ENCODE measurements at regions not wholly inside any gene's neighbourhood (a gene's known extent, or its start where the extent isn't known, plus 50 kb on each side); places are given as distances from the start of the nearest gene placed in this dataset.

GRCh38 chr6:67591910-67592309 lies 1043.2 kb upstream of the ADGRB3 start:
- Histone ChIP-seq H3K27ac (ENCODE audit: low read depth, low read length, severe bottlenecking) (no peak overlapping the region), H3K4me3 (ENCODE audit: extremely low read depth, insufficient read depth, low read length, poor library complexity, severe bottlenecking) (no peak overlapping the region), H3K9me3 (ENCODE audit: control insufficient read depth, low read length) (no peaks in the 10 kb centered on the region), H3K4me1 (ENCODE audit: control insufficient read depth, insufficient read depth, low read length, poor library complexity, severe bottlenecking) (no peaks in the 10 kb centered on the region), H3K36me3 (ENCODE audit: control insufficient read depth, insufficient read depth, low read length) (no peaks in the 10 kb centered on the region)

GRCh38 chr6:67567842-67568241 lies 1067.2 kb upstream of the ADGRB3 start:
- WGBS, 2 experiments (ENCODE audit: insufficient coverage in 2 of 2) = no CpG with 5 or more reads among the region's 1 CpG
- Histone ChIP-seq H3K36me3 (ENCODE audit: control insufficient read depth, insufficient read depth, low read length) (no peaks in the 10 kb centered on the region), H3K4me3 (ENCODE audit: extremely low read depth, insufficient read depth, low read length, poor library complexity, severe bottlenecking) (no peak overlapping the region), H3K9me3 (ENCODE audit: control insufficient read depth, low read length) (no peaks in the 10 kb centered on the region), H3K27ac (ENCODE audit: low read depth, low read length, severe bottlenecking) (no peak overlapping the region), H3K4me1 (ENCODE audit: control insufficient read depth, insufficient read depth, low read length, poor library complexity, severe bottlenecking) (no peaks in the 10 kb centered on the region)

- H3K36me3 ChIP-seq (ENCODE audit: control insufficient read depth, insufficient read depth, low read length) = no peaks in the 10 kb centered on the region
- no peaks in the 10 kb centered on the region for H3K9me3 ChIP-seq (ENCODE audit: control insufficient read depth, low read length)
- no peak overlapping the region for H3K4me3 ChIP-seq (ENCODE audit: extremely low read depth, insufficient read depth, low read length, poor library complexity, severe bottlenecking)
- peaks cover 10% of the 10 kb centered on the region for H3K4me1 ChIP-seq (ENCODE audit: control insufficient read depth, insufficient read depth, low read length, poor library complexity, severe bottlenecking)
- H3K27ac ChIP-seq (ENCODE audit: low read depth, low read length, severe bottlenecking) = no peak overlapping the region
- 81 to 100% methylated on average over 1 to 4 of the region's 5 CpGs for WGBS, 2 experiments (ENCODE audit: insufficient coverage in 2 of 2)
Measured at GRCh38 chr6:67563671-67564070, 1071.4 kb upstream of the ADGRB3 start.

GRCh38 chr6:67560068-67560467 lies 1075.0 kb upstream of the ADGRB3 start:
- no peak overlapping the region for H3K27ac ChIP-seq (ENCODE audit: low read depth, low read length, severe bottlenecking)
- 83 to 100% methylated on average over 1 to 2 of the region's 2 CpGs for WGBS, 2 experiments (ENCODE audit: insufficient coverage in 2 of 2)
- H3K4me1 ChIP-seq (ENCODE audit: control insufficient read depth, insufficient read depth, low read length, poor library complexity, severe bottlenecking) = peaks cover 16% of the 10 kb centered on the region
- no peak overlapping the region for H3K4me3 ChIP-seq (ENCODE audit: extremely low read depth, insufficient read depth, low read length, poor library complexity, severe bottlenecking)
- H3K9me3 ChIP-seq (ENCODE audit: control insufficient read depth, low read length) = peaks cover 4% of the 10 kb centered on the region
- no peaks in the 10 kb centered on the region for H3K36me3 ChIP-seq (ENCODE audit: control insufficient read depth, insufficient read depth, low read length)

GRCh38 chr6:67558985-67559384 lies 1076.1 kb upstream of the ADGRB3 start:
- H3K4me1 ChIP-seq (ENCODE audit: control insufficient read depth, insufficient read depth, low read length, poor library complexity, severe bottlenecking) = peaks cover 16% of the 10 kb centered on the region
- H3K27ac ChIP-seq (ENCODE audit: low read depth, low read length, severe bottlenecking) = peak overlapping the region; percentile 66
- no peak overlapping the region for H3K4me3 ChIP-seq (ENCODE audit: extremely low read depth, insufficient read depth, low read length, poor library complexity, severe bottlenecking)
- H3K9me3 ChIP-seq (ENCODE audit: control insufficient read depth, low read length) = peaks cover 4% of the 10 kb centered on the region
- H3K36me3 ChIP-seq (ENCODE audit: control insufficient read depth, insufficient read depth, low read length) = no peaks in the 10 kb centered on the region
- 80 to 100% methylated on average over 1 of the region's 1 CpG for WGBS, 2 experiments (ENCODE audit: insufficient coverage in 2 of 2)

- WGBS, 2 experiments (ENCODE audit: insufficient coverage in 2 of 2) = no CpG with 5 or more reads among the region's 1 CpG
- Histone ChIP-seq H3K4me1 (ENCODE audit: control insufficient read depth, insufficient read depth, low read length, poor library complexity, severe bottlenecking) (no peaks in the 10 kb centered on the region), H3K9me3 (ENCODE audit: control insufficient read depth, low read length) (peaks cover 19% of the 10 kb centered on the region), H3K36me3 (ENCODE audit: control insufficient read depth, insufficient read depth, low read length) (no peaks in the 10 kb centered on the region), H3K27ac (ENCODE audit: low read depth, low read length, severe bottlenecking) (no peak overlapping the region), H3K4me3 (ENCODE audit: extremely low read depth, insufficient read depth, low read length, poor library complexity, severe bottlenecking) (no peak overlapping the region)
Measured at GRCh38 chr6:67544851-67545452, 1090.1 kb upstream of the ADGRB3 start.

GRCh38 chr6:67541586-67541985 lies 1093.5 kb upstream of the ADGRB3 start:
- H3K4me1 ChIP-seq (ENCODE audit: control insufficient read depth, insufficient read depth, low read length, poor library complexity, severe bottlenecking) = no peaks in the 10 kb centered on the region
- peaks cover 22% of the 10 kb centered on the region for H3K9me3 ChIP-seq (ENCODE audit: control insufficient read depth, low read length)

GRCh38 chr6:67538032-67538431 lies 1097.0 kb upstream of the ADGRB3 start:
- H3K27ac ChIP-seq (ENCODE audit: low read depth, low read length, severe bottlenecking) = no peak overlapping the region
- no peak overlapping the region for H3K4me3 ChIP-seq (ENCODE audit: extremely low read depth, insufficient read depth, low read length, poor library complexity, severe bottlenecking)
- H3K9me3 ChIP-seq (ENCODE audit: control insufficient read depth, low read length) = peaks cover 5% of the 10 kb centered on the region
- H3K4me1 ChIP-seq (ENCODE audit: control insufficient read depth, insufficient read depth, low read length, poor library complexity, severe bottlenecking) = no peaks in the 10 kb centered on the region
- no peaks in the 10 kb centered on the region for H3K36me3 ChIP-seq (ENCODE audit: control insufficient read depth, insufficient read depth, low read length)
- WGBS, 2 experiments (ENCODE audit: insufficient coverage in 2 of 2) = 100% methylated on average over 1 of the region's 1 CpG; no CpG with 5 or more reads in 1 of the 2 experiments

More at GRCh38 chr6:67541586-67541985, 1093.5 kb upstream of the ADGRB3 start:
- Histone ChIP-seq H3K27ac (ENCODE audit: low read depth, low read length, severe bottlenecking) (no peak overlapping the region), H3K4me3 (ENCODE audit: extremely low read depth, insufficient read depth, low read length, poor library complexity, severe bottlenecking) (no peak overlapping the region), H3K36me3 (ENCODE audit: control insufficient read depth, insufficient read depth, low read length) (no peaks in the 10 kb centered on the region)

GRCh38 chr6:67535946-67536345 lies 1099.1 kb upstream of the ADGRB3 start:
- WGBS, 2 experiments (ENCODE audit: insufficient coverage in 2 of 2) = 73 to 75% methylated on average over 2 to 3 of the region's 3 CpGs
- H3K4me3 ChIP-seq (ENCODE audit: extremely low read depth, insufficient read depth, low read length, poor library complexity, severe bottlenecking) = no peak overlapping the region
- no peaks in the 10 kb centered on the region for H3K36me3 ChIP-seq (ENCODE audit: control insufficient read depth, insufficient read depth, low read length)

GRCh38 chr6:67506352-67506751 lies 1128.7 kb upstream of the ADGRB3 start:
- Histone ChIP-seq H3K27ac (ENCODE audit: low read depth, low read length, severe bottlenecking) (no peak overlapping the region), H3K36me3 (ENCODE audit: control insufficient read depth, insufficient read depth, low read length) (no peaks in the 10 kb centered on the region), H3K9me3 (ENCODE audit: control insufficient read depth, low read length) (peaks cover 8% of the 10 kb centered on the region), H3K4me3 (ENCODE audit: extremely low read depth, insufficient read depth, low read length, poor library complexity, severe bottlenecking) (no peak overlapping the region), H3K4me1 (ENCODE audit: control insufficient read depth, insufficient read depth, low read length, poor library complexity, severe bottlenecking) (no peaks in the 10 kb centered on the region)
- 74 to 88% methylated on average over 2 of the region's 2 CpGs for WGBS, 2 experiments (ENCODE audit: insufficient coverage in 2 of 2)

More at GRCh38 chr6:67535946-67536345, 1099.1 kb upstream of the ADGRB3 start:
- H3K9me3 ChIP-seq (ENCODE audit: control insufficient read depth, low read length) = peaks cover 5% of the 10 kb centered on the region
- no peak overlapping the region for H3K27ac ChIP-seq (ENCODE audit: low read depth, low read length, severe bottlenecking)
- no peaks in the 10 kb centered on the region for H3K4me1 ChIP-seq (ENCODE audit: control insufficient read depth, insufficient read depth, low read length, poor library complexity, severe bottlenecking)

- WGBS, 2 experiments (ENCODE audit: insufficient coverage in 2 of 2) = 83 to 100% methylated on average over 1 of the region's 5 CpGs
- Histone ChIP-seq H3K27ac (ENCODE audit: low read depth, low read length, severe bottlenecking) (no peak overlapping the region), H3K36me3 (ENCODE audit: control insufficient read depth, insufficient read depth, low read length) (no peaks in the 10 kb centered on the region), H3K9me3 (ENCODE audit: control insufficient read depth, low read length) (peaks cover 8% of the 10 kb centered on the region), H3K4me3 (ENCODE audit: extremely low read depth, insufficient read depth, low read length, poor library complexity, severe bottlenecking) (no peak overlapping the region), H3K4me1 (ENCODE audit: control insufficient read depth, insufficient read depth, low read length, poor library complexity, severe bottlenecking) (no peaks in the 10 kb centered on the region)
Measured at GRCh38 chr6:67501755-67502154, 1133.3 kb upstream of the ADGRB3 start.
